ENCODE measurements at regions not wholly inside any gene's neighbourhood (a gene's known extent, or its start where the extent isn't known, plus 50 kb on each side); places are given as distances from the start of the nearest gene placed in this dataset.

- DNase-seq (ENCODE audit: low spot score): no peak
Measured at GRCh38 chr14:97726676-97727075, 929.5 kb downstream of the VRK1 start.

GRCh38 chr14:97730706-97731105 lies 933.5 kb downstream of the VRK1 start:
- DNase-seq (ENCODE audit: low spot score): no peak

- DNase-seq (ENCODE audit: low spot score): no peak
Measured at GRCh38 chr14:97731800-97732199, 934.6 kb downstream of the VRK1 start.

GRCh38 chr14:97747316-97747715 lies 950.1 kb downstream of the VRK1 start:
- DNase-seq (ENCODE audit: low spot score): no peak

GRCh38 chr14:97748616-97749015 lies 951.4 kb downstream of the VRK1 start:
- no peak for DNase-seq (ENCODE audit: low spot score)

- no peak for DNase-seq (ENCODE audit: low spot score)
Measured at GRCh38 chr14:97757491-97757890, 960.3 kb downstream of the VRK1 start.

- no peak for DNase-seq (ENCODE audit: low spot score)
Measured at GRCh38 chr14:97760050-97760449, 962.9 kb downstream of the VRK1 start.

GRCh38 chr14:97762386-97762785 lies 965.2 kb downstream of the VRK1 start:
- no peak for DNase-seq (ENCODE audit: low spot score)

- DNase-seq (ENCODE audit: low spot score): no peak
Measured at GRCh38 chr14:97771340-97772045, 974.3 kb downstream of the VRK1 start.

- DNase-seq (ENCODE audit: low spot score): no peak
Measured at GRCh38 chr14:97773598-97773997, 976.4 kb downstream of the VRK1 start.

- DNase-seq (ENCODE audit: low spot score): no peak
Measured at GRCh38 chr14:97776890-97777558, 979.8 kb downstream of the VRK1 start.

- no peak for DNase-seq (ENCODE audit: low spot score)
Measured at GRCh38 chr14:97777622-97778355, 980.6 kb downstream of the VRK1 start.

- peak; percentile 68 for DNase-seq (ENCODE audit: low spot score)
Measured at GRCh38 chr14:97779140-97779539, 982.0 kb downstream of the VRK1 start.

GRCh38 chr14:97780804-97781203 lies 983.6 kb downstream of the VRK1 start:
- no peak for DNase-seq (ENCODE audit: low spot score)

- no peak for DNase-seq (ENCODE audit: low spot score)
Measured at GRCh38 chr14:97781961-97782360, 984.8 kb downstream of the VRK1 start.

- DNase-seq (ENCODE audit: low spot score): no peak
Measured at GRCh38 chr14:97782871-97783414, 985.8 kb downstream of the VRK1 start.

- no peak for DNase-seq (ENCODE audit: low spot score)
Measured at GRCh38 chr14:97785495-97785894, 988.3 kb downstream of the VRK1 start.

- no peak for DNase-seq (ENCODE audit: low spot score)
Measured at GRCh38 chr14:97788364-97788763, 991.2 kb downstream of the VRK1 start.

- DNase-seq (ENCODE audit: low spot score): no peak
Measured at GRCh38 chr14:97788846-97789526, 991.8 kb downstream of the VRK1 start.

GRCh38 chr14:97791072-97791471 lies 993.9 kb downstream of the VRK1 start:
- no peak for DNase-seq (ENCODE audit: low spot score)

- no peak for DNase-seq (ENCODE audit: low spot score)
Measured at GRCh38 chr14:97791906-97792305, 994.7 kb downstream of the VRK1 start.

- no peak for DNase-seq (ENCODE audit: low spot score)
Measured at GRCh38 chr14:97796511-97796910, 999.3 kb downstream of the VRK1 start.
